HUES6 (cell line): ENCODE measurements at regions not wholly inside any gene's neighbourhood (a gene's known extent, or its start where the extent isn't known, plus 50 kb on each side); places are given as distances from the start of the nearest gene placed in this dataset.

Source experiments
- H3K27ac ChIP-seq: 2 replicates; pipeline ENCODE4 v1.7.0; 2013; ENCODE audit warnings: low read depth, mild to moderate bottlenecking, low read length, inconsistent platforms
- H3K27me3 ChIP-seq: 2 replicates; pipeline ENCODE4 v1.6.1; 2013; ENCODE audit warnings: low read length; ENCODE audit not compliant: control insufficient read depth, insufficient read depth
- H3K36me3 ChIP-seq: 2 replicates; pipeline ENCODE4 v1.6.1; 2013; ENCODE audit warnings: low read length; ENCODE audit not compliant: control insufficient read depth, insufficient read depth
- H3K4me1 ChIP-seq: 2 replicates; pipeline ENCODE4 v1.6.1; 2013; ENCODE audit warnings: low read length; ENCODE audit not compliant: control insufficient read depth, insufficient read depth
- H3K4me3 ChIP-seq: 2 replicates; pipeline ENCODE4 v1.5.1; 2013; ENCODE audit warnings: low read depth, low read length
- H3K9ac ChIP-seq: one replicate; pipeline ENCODE4 v1.6.1; 2013; ENCODE audit warnings: mild to moderate bottlenecking, low read length
- H3K9me3 ChIP-seq: 2 replicates; pipeline ENCODE4 v1.6.1; 2013; ENCODE audit warnings: low read depth, low read length; ENCODE audit not compliant: control insufficient read depth, insufficient read depth

- Histone ChIP-seq H3K4me3 (no peak overlapping the region), H3K36me3 (no peaks in the 10 kb centered on the region), H3K9me3 (no peaks in the 10 kb centered on the region), H3K4me1 (no peaks in the 10 kb centered on the region), H3K27ac (no peak overlapping the region), H3K9ac (no peak overlapping the region), H3K27me3 (no peaks in the 10 kb centered on the region)
These were observed 167.2 kb downstream of the NDFIP2 start for GRCh38 chr13:79648191-79648590.

GRCh38 chr13:79647533-79647932, 166.6 kb downstream of the NDFIP2 start:
- Histone ChIP-seq H3K27me3 (no peaks in the 10 kb centered on the region), H3K36me3 (no peaks in the 10 kb centered on the region), H3K4me1 (no peaks in the 10 kb centered on the region), H3K9me3 (no peaks in the 10 kb centered on the region), H3K27ac (no peak overlapping the region), H3K4me3 (no peak overlapping the region), H3K9ac (no peak overlapping the region)

- Histone ChIP-seq H3K27me3 (no peaks in the 10 kb centered on the region), H3K27ac (no peak overlapping the region), H3K4me1 (no peaks in the 10 kb centered on the region), H3K36me3 (no peaks in the 10 kb centered on the region), H3K9me3 (no peaks in the 10 kb centered on the region), H3K4me3 (no peak overlapping the region), H3K9ac (no peak overlapping the region)
These were observed 165.9 kb downstream of the NDFIP2 start for GRCh38 chr13:79646880-79647279.

GRCh38 chr13:79645569-79645968, 164.6 kb downstream of the NDFIP2 start:
- Histone ChIP-seq H3K4me3 (no peak overlapping the region), H3K27ac (no peak overlapping the region), H3K27me3 (no peaks in the 10 kb centered on the region)

GRCh38 chr13:79642596-79642995, 161.6 kb downstream of the NDFIP2 start:
- Histone ChIP-seq H3K27ac (no peak overlapping the region), H3K36me3 (no peaks in the 10 kb centered on the region), H3K4me1 (no peaks in the 10 kb centered on the region), H3K9me3 (no peaks in the 10 kb centered on the region), H3K27me3 (no peaks in the 10 kb centered on the region), H3K4me3 (no peak overlapping the region), H3K9ac (no peak overlapping the region)

More at GRCh38 chr13:79645569-79645968, 164.6 kb downstream of the NDFIP2 start:
- H3K4me1 ChIP-seq = no peaks in the 10 kb centered on the region
- H3K9me3 ChIP-seq = no peaks in the 10 kb centered on the region
- H3K9ac ChIP-seq = no peak overlapping the region
- H3K36me3 ChIP-seq = no peaks in the 10 kb centered on the region

GRCh38 chr13:79637133-79637763, 156.3 kb downstream of the NDFIP2 start:
- no peak overlapping the region for H3K9ac ChIP-seq

GRCh38 chr13:79631051-79631659, 150.2 kb downstream of the NDFIP2 start:
- Histone ChIP-seq H3K4me1 (no peaks in the 10 kb centered on the region), H3K27ac (no peak overlapping the region), H3K27me3 (no peaks in the 10 kb centered on the region), H3K9me3 (no peaks in the 10 kb centered on the region), H3K36me3 (no peaks in the 10 kb centered on the region), H3K4me3 (no peak overlapping the region), H3K9ac (no peak overlapping the region)

More at GRCh38 chr13:79637133-79637763, 156.3 kb downstream of the NDFIP2 start:
- H3K4me1 ChIP-seq = no peaks in the 10 kb centered on the region
- no peaks in the 10 kb centered on the region for H3K27me3 ChIP-seq
- H3K27ac ChIP-seq = no peak overlapping the region
- no peak overlapping the region for H3K4me3 ChIP-seq
- no peaks in the 10 kb centered on the region for H3K36me3 ChIP-seq
- no peaks in the 10 kb centered on the region for H3K9me3 ChIP-seq

DNA sequence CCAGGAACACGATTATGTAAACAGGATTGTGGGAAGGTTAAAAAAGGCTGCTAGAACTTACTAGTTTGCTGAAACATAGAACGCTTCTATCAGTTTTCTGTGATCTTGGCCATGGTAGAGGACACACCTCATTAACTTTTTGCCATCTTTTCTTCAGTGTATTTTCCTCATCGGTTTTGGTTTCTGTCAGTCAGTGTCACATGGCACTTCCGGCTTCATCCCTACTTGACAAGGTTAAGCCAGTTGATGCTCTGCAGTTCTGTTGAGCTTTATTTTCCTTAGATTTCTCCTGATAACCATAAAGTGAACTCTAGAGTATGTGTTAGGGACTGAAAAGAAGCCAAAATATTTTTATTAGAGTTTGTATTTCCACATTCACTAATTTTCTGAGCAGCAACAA, 147.5 kb downstream of the NDFIP2 start:
- no peak overlapping the region for H3K4me3 ChIP-seq
- H3K27ac ChIP-seq = no peak overlapping the region
- no peak overlapping the region for H3K9ac ChIP-seq
- H3K4me1 ChIP-seq = no peaks in the 10 kb centered on the region
- no peaks in the 10 kb centered on the region for H3K27me3 ChIP-seq
- no peaks in the 10 kb centered on the region for H3K36me3 ChIP-seq
- no peaks in the 10 kb centered on the region for H3K9me3 ChIP-seq

DNA sequence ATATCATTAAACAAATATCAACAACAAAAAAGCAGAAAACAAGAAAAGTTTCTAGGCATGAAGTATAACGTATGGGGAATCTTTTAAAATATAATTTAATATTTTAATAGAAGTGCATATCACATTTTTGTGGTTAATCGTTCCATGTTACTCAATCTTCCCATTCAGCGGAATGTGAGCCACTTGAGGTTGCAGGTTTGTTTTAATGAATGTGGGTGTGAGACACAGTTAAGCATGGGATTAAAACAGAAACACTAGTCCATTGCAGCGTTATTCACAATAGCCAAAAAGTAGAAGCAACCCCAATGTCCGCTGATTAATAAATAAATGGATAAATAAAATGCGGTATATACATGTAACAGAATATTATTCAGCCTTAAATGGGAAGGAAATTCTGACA, 146.0 kb downstream of the NDFIP2 start:
- H3K9ac ChIP-seq = no peak overlapping the region
- H3K4me1 ChIP-seq = no peaks in the 10 kb centered on the region
- no peak overlapping the region for H3K4me3 ChIP-seq
- H3K36me3 ChIP-seq = no peaks in the 10 kb centered on the region
- no peaks in the 10 kb centered on the region for H3K9me3 ChIP-seq
- H3K27me3 ChIP-seq = no peaks in the 10 kb centered on the region
- H3K27ac ChIP-seq = no peak overlapping the region

GRCh38 chr13:79625517-79625916, 144.6 kb downstream of the NDFIP2 start:
- H3K27ac ChIP-seq = no peak overlapping the region
- no peak overlapping the region for H3K9ac ChIP-seq
- peaks cover 2% of the 10 kb centered on the region; the same call in 1 of the 2 replicates for H3K9me3 ChIP-seq
- H3K4me3 ChIP-seq = no peak overlapping the region
- no peaks in the 10 kb centered on the region for H3K27me3 ChIP-seq
- H3K4me1 ChIP-seq = no peaks in the 10 kb centered on the region
- no peaks in the 10 kb centered on the region for H3K36me3 ChIP-seq

- H3K4me1 ChIP-seq = no peaks in the 10 kb centered on the region
- H3K9ac ChIP-seq = no peak overlapping the region
- H3K9me3 ChIP-seq = peaks cover 2% of the 10 kb centered on the region; the same call in 1 of the 2 replicates
- no peak overlapping the region for H3K4me3 ChIP-seq
- H3K27me3 ChIP-seq = no peaks in the 10 kb centered on the region
- no peaks in the 10 kb centered on the region for H3K36me3 ChIP-seq
- no peak overlapping the region for H3K27ac ChIP-seq
These were observed 140.9 kb downstream of the NDFIP2 start for GRCh38 chr13:79621902-79622301.
